Mesendoderm (in vitro differentiated cells): ENCODE measurements at regions not wholly inside any gene's neighbourhood (a gene's known extent, or its start where the extent isn't known, plus 50 kb on each side); places are given as distances from the start of the nearest gene placed in this dataset.

Source experiments
- DNase-seq: peaks from one replicate; pipeline ENCODE4 v3.0.0; 2013
- H2AK5ac ChIP-seq: 2 replicates; pipeline ENCODE4 v1.6.1; 2013; ENCODE audit warnings: low read length, inconsistent platforms
- H2BK120ac ChIP-seq: 2 replicates; pipeline ENCODE4 v1.6.1; 2013; ENCODE audit warnings: low read depth, mild to moderate bottlenecking, low read length, moderate library complexity, mixed read lengths
- H2BK15ac ChIP-seq: replicated peaks from 2 replicates; pipeline ENCODE4 v1.6.1; 2013; ENCODE audit warnings: low read depth, mild to moderate bottlenecking, moderate library complexity
- H2BK5ac ChIP-seq: 2 replicates; pipeline ENCODE4 v1.6.1; 2013; ENCODE audit warnings: low read length, inconsistent platforms
- H3K18ac ChIP-seq: 2 replicates; pipeline ENCODE4 v1.6.1; 2013; ENCODE audit warnings: mild to moderate bottlenecking, low read length, mixed read lengths
- H3K23ac ChIP-seq: one replicate; pipeline ENCODE4 v1.6.1; 2013; ENCODE audit warnings: low read length
- H3K27ac ChIP-seq: 2 replicates; pipeline ENCODE4 v1.5.1; 2013; ENCODE audit warnings: low read depth, mild to moderate bottlenecking, inconsistent platforms, low read length, moderate library complexity
- H3K27me3 ChIP-seq: 2 replicates; pipeline ENCODE4 v1.6.1; 2013; ENCODE audit warnings: low read length, control low read depth, mild to moderate bottlenecking, inconsistent platforms; ENCODE audit not compliant: insufficient read depth, poor library complexity
- H3K36me3 ChIP-seq: 2 replicates; pipeline ENCODE4 v1.6.1; 2013; ENCODE audit warnings: low read length, inconsistent platforms; ENCODE audit not compliant: control insufficient read depth, insufficient read depth
- H3K4ac ChIP-seq: one replicate; pipeline ENCODE4 v1.6.1; 2013; ENCODE audit warnings: low read depth, mild to moderate bottlenecking, low read length, moderate library complexity
- H3K4me1 ChIP-seq: 2 replicates; pipeline ENCODE4 v1.6.1; 2013; ENCODE audit warnings: low read depth, low read length, inconsistent platforms; ENCODE audit not compliant: control insufficient read depth
- H3K4me2 ChIP-seq: 2 replicates; pipeline ENCODE4 v1.6.1; 2013; ENCODE audit warnings: low read length
- H3K4me3 ChIP-seq: 2 replicates; pipeline ENCODE4 v1.5.1; 2013; ENCODE audit warnings: mild to moderate bottlenecking, low read length
- H3K56ac ChIP-seq: one replicate; pipeline ENCODE4 v1.6.1; 2013; ENCODE audit warnings: low read length
- H3K79me1 ChIP-seq: 2 replicates; pipeline ENCODE4 v1.6.1; 2013; ENCODE audit warnings: low read length, inconsistent platforms
- H3K79me2 ChIP-seq: 2 replicates; pipeline ENCODE4 v1.6.1; 2013; ENCODE audit warnings: mild to moderate bottlenecking, low read length; ENCODE audit not compliant: control insufficient read depth, insufficient read depth
- H3K9ac ChIP-seq: 2 replicates; pipeline ENCODE4 v1.6.1; 2013; ENCODE audit warnings: low read length, inconsistent platforms
- H4K5ac ChIP-seq: one replicate; pipeline ENCODE4 v1.6.1; 2013; ENCODE audit warnings: low read length
- H4K8ac ChIP-seq: one replicate; pipeline ENCODE4 v1.6.1; 2013; ENCODE audit warnings: low read depth, mild to moderate bottlenecking, control low read depth, low read length, moderate library complexity
- WGBS: extraction: QIAGEN DNeasy Blood & Tissue Kit; methylation state at CpG from one replicate; pipeline ENCODE4 v1.1.7; 2013; ENCODE audit warnings: low lambda C conversion rate, missing lambda C conversion rate; ENCODE audit not compliant: insufficient coverage; ENCODE audit errors: extremely low coverage; 5-methylcytosine and 5-hydroxymethylcytosine counted together

DNA sequence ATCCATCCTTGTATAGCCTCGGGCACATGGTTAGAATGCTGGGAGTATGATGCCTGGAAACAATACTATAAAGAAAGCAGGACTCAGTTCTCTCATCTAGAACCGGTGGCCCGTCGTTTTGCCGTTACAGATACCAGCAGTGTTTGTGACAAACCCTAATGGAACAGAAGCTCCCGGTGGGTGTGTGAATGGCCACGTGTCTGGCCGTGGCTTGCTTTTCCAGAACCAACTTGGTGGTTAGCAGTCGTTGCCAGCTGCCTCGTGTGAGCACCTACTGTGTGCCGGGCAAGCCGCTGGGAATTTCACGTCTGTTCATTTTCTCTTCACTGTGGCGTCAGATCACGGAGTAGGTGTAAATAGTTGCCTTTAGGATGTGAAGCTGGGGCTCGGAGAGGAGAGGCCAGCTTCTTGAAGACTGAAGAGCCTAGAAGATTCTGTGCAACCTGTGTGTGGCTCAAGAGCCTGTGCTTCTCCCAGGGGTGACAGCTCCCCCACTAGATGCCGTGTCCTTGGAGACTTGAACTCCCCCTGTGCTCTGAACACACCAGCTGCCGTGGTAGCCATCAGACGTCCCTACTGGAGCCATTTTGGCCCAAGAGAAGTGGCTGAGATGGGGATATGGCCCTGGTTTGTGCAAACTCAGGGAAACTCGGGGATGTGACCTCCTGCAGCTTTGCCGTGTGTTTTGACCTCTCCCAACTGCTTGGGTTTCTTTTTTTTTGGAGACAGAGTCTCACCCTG is 57.5 kb upstream of the PPARA start:
- no peaks in the 10 kb centered on the region for H3K4me1 ChIP-seq

GRCh38 chr22:46093796-46094195 is 56.5 kb upstream of the PPARA start:
- Histone ChIP-seq H3K27ac (no peak overlapping the region), H3K79me2 (no peaks in the 10 kb centered on the region), H3K4ac (no peak overlapping the region), H3K18ac (no peak overlapping the region), H3K79me1 (no peaks in the 10 kb centered on the region), H3K27me3 (no peaks in the 10 kb centered on the region), H4K5ac (no peak overlapping the region), H3K4me1 (no peaks in the 10 kb centered on the region), H2BK15ac (no peak overlapping the region), H3K4me2 (no peak overlapping the region), H3K4me3 (no peak overlapping the region), H2AK5ac (no peak overlapping the region), H3K23ac (no peak overlapping the region), H2BK120ac (no peak overlapping the region), H2BK5ac (no peak overlapping the region), H3K9ac (no peak overlapping the region), H3K36me3 (no peaks in the 10 kb centered on the region), H3K56ac (no peak overlapping the region), H4K8ac (no peak overlapping the region)
- no CpG with 5 or more reads among the region's 5 CpGs for WGBS
- DNase-seq, result no peak

More for the DNA sequence above, 57.5 kb upstream of the PPARA start:
- no peak overlapping the region for H4K8ac ChIP-seq
- no peak overlapping the region for H4K5ac ChIP-seq
- no peak overlapping the region for H3K4ac ChIP-seq
- H3K79me1 ChIP-seq, result no peaks in the 10 kb centered on the region
- no peak overlapping the region for H2BK15ac ChIP-seq
- no CpG with 5 or more reads among the region's 21 CpGs for WGBS
- H2BK5ac ChIP-seq, result no peak overlapping the region
- H2BK120ac ChIP-seq, result no peak overlapping the region
- H3K36me3 ChIP-seq, result no peaks in the 10 kb centered on the region
- H3K27ac ChIP-seq, result no peak overlapping the region
- no peak overlapping the region for H3K56ac ChIP-seq
- H3K23ac ChIP-seq, result no peak overlapping the region
- no peak overlapping the region for H3K9ac ChIP-seq
- H3K4me3 ChIP-seq, result no peak overlapping the region
- no peak overlapping the region for H2AK5ac ChIP-seq
- H3K79me2 ChIP-seq, result no peaks in the 10 kb centered on the region
- H3K18ac ChIP-seq, result no peak overlapping the region
- no peak overlapping the region for H3K4me2 ChIP-seq
- H3K27me3 ChIP-seq, result no peaks in the 10 kb centered on the region
- DNase-seq, result no peak

DNA sequence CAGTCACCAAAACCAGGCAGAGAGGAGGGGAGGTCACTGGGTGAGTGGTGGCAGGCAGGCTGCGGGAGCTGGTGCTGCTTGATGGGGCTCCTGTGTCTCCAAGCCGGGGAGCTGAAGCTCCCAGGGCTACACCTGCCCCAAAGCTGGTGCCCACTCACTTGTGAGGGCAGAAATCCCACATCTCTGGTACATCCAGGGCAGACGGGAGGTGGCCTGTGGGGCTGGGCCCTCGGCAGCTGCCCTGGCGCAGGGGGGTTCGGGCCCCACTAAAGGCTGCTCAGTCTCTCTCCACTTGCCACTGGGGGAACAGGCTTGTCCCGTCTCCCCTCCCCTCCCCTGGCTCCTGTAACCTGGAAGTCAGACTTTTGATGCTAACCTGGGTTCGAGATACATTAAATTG is 55.6 kb upstream of the PPARA start:
- no peak overlapping the region for H4K5ac ChIP-seq
- no peak overlapping the region for H2BK5ac ChIP-seq
- no peak overlapping the region for H3K9ac ChIP-seq
- H2AK5ac ChIP-seq, result no peak overlapping the region
- H3K4me1 ChIP-seq, result no peaks in the 10 kb centered on the region
- no peak overlapping the region for H3K4ac ChIP-seq
- H3K27me3 ChIP-seq, result no peaks in the 10 kb centered on the region
- H3K4me2 ChIP-seq, result no peak overlapping the region
- H3K4me3 ChIP-seq, result no peak overlapping the region
- WGBS, result no CpG with 5 or more reads among the region's 8 CpGs
- H3K56ac ChIP-seq, result no peak overlapping the region
- no peaks in the 10 kb centered on the region for H3K36me3 ChIP-seq
- H3K23ac ChIP-seq, result no peak overlapping the region
- H3K79me2 ChIP-seq, result no peaks in the 10 kb centered on the region
- no peaks in the 10 kb centered on the region for H3K79me1 ChIP-seq
- H3K27ac ChIP-seq, result no peak overlapping the region
- no peak overlapping the region for H2BK15ac ChIP-seq
- no peak overlapping the region for H4K8ac ChIP-seq
- DNase-seq, result no peak
- no peak overlapping the region for H3K18ac ChIP-seq
- H2BK120ac ChIP-seq, result no peak overlapping the region

GRCh38 chr22:46096051-46096450 is 54.3 kb upstream of the PPARA start:
- Histone ChIP-seq H3K79me2 (no peaks in the 10 kb centered on the region), H3K23ac (no peak overlapping the region), H3K56ac (no peak overlapping the region), H3K27me3 (no peaks in the 10 kb centered on the region), H3K4me2 (no peak overlapping the region), H2AK5ac (no peak overlapping the region), H3K4ac (no peak overlapping the region), H3K9ac (no peak overlapping the region), H3K4me3 (no peak overlapping the region), H3K27ac (no peak overlapping the region), H3K18ac (no peak overlapping the region), H3K36me3 (no peaks in the 10 kb centered on the region), H3K79me1 (no peaks in the 10 kb centered on the region), H4K8ac (no peak overlapping the region), H2BK15ac (no peak overlapping the region), H4K5ac (no peak overlapping the region), H2BK120ac (no peak overlapping the region), H2BK5ac (no peak overlapping the region), H3K4me1 (no peaks in the 10 kb centered on the region)
- no peak for DNase-seq
- WGBS, result no CpG with 5 or more reads among the region's 9 CpGs

GRCh38 chr22:46096706-46097230 is 53.6 kb upstream of the PPARA start:
- H2BK5ac ChIP-seq, result no peak overlapping the region
- H4K8ac ChIP-seq, result no peak overlapping the region
- no peaks in the 10 kb centered on the region for H3K27me3 ChIP-seq
- no peak overlapping the region for H3K23ac ChIP-seq
- WGBS, result no CpG with 5 or more reads among the region's 14 CpGs
- H3K27ac ChIP-seq, result no peak overlapping the region
- H3K79me1 ChIP-seq, result no peaks in the 10 kb centered on the region
- no peak overlapping the region for H3K18ac ChIP-seq
- no peak overlapping the region for H3K56ac ChIP-seq
- no peak overlapping the region for H4K5ac ChIP-seq
- no peak overlapping the region for H3K4ac ChIP-seq
- no peaks in the 10 kb centered on the region for H3K4me1 ChIP-seq
- no peak overlapping the region for H2AK5ac ChIP-seq
- no peak overlapping the region for H3K4me3 ChIP-seq
- H3K4me2 ChIP-seq, result no peak overlapping the region
- H3K36me3 ChIP-seq, result no peaks in the 10 kb centered on the region
- no peak overlapping the region for H2BK120ac ChIP-seq
- no peaks in the 10 kb centered on the region for H3K79me2 ChIP-seq
- H3K9ac ChIP-seq, result no peak overlapping the region
- no peak for DNase-seq
- H2BK15ac ChIP-seq, result no peak overlapping the region
